Suprapubic skin (tissue), 4 donors: ENCODE measurements at regions not wholly inside any gene's neighbourhood (a gene's known extent, or its start where the extent isn't known, plus 50 kb on each side); places are given as distances from the start of the nearest gene placed in this dataset.

ENCODE experiments used
- POLR2A ChIP-seq, 2 donors: fragments of 450-650 bp; IDR thresholded peaks; one replicate each; pipeline ENCODE4 v1.6.1; 2017; ENCODE audit warnings: antibody characterized with exemption in 2 of 2, mild to moderate bottlenecking in 2 of 2, moderate library complexity in 2 of 2
- POLR2AphosphoS5 ChIP-seq, 3 donors: sonication (generic); formaldehyde crosslinking; IDR thresholded peaks; one replicate each; pipeline ENCODE4 v1.6.1; 2017; ENCODE audit warnings: antibody characterized with exemption in 3 of 3
- TF ChIP-seq, protein P1 (sequence below), 2 donors: fragments of 200-600 bp in 1 of 2; fragments of 450-650 bp in 1 of 2; sonication (generic) in 1 of 2; IDR thresholded peaks; one replicate each; pipeline ENCODE4 v1.5.1; 2016 to 2019; ENCODE audit warnings: antibody characterized with exemption in 2 of 2, mild to moderate bottlenecking in 1 of 2, moderate library complexity in 1 of 2

DNA sequence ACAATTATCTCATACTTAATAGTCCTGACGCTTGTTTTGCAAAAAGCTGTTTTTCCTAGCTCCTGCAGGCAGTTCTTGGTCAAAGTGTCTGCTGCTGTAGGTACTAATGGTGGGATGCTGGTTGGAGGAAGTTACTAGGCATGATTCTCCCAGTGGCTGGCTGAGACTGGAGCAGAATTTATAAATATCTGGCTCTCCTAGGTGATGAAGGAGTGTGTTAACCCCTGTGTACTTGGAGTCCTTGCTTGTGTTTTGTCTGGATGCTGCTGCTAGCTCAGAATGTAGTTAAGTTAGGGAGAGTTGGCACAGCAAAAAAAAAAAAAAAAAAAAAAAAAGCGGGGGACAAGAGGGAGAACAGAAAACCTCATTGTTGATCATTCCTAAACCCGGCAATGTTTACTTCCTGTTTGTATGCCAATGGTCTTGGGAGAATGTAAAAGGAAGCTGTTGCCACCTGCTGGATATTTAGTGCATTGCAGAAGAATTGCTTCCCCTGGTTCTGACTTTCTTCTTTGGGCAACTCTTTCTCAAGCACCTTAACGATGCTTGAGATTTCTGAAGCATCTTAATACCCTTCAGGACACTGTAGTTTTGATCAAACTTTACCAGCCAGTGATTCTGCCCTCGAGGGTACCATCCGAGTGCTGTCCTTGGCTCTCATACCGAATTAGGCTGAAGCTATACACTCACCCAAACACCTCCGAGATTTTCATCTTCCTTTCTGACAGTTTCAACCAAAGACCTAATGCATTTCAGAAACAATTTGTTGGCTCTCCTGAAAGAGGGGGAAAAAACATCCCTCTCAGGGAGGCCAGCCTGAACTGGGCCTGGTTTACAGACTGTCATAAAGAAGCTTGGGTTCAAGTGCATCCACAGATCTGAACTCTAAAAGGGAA lies 71.7 kb upstream of the WWC1 start:
- no peak for TF ChIP-seq POLR2AphosphoS5 (IDR thresholded peaks at IDR 0.05)
- TF ChIP-seq, protein P1, sequence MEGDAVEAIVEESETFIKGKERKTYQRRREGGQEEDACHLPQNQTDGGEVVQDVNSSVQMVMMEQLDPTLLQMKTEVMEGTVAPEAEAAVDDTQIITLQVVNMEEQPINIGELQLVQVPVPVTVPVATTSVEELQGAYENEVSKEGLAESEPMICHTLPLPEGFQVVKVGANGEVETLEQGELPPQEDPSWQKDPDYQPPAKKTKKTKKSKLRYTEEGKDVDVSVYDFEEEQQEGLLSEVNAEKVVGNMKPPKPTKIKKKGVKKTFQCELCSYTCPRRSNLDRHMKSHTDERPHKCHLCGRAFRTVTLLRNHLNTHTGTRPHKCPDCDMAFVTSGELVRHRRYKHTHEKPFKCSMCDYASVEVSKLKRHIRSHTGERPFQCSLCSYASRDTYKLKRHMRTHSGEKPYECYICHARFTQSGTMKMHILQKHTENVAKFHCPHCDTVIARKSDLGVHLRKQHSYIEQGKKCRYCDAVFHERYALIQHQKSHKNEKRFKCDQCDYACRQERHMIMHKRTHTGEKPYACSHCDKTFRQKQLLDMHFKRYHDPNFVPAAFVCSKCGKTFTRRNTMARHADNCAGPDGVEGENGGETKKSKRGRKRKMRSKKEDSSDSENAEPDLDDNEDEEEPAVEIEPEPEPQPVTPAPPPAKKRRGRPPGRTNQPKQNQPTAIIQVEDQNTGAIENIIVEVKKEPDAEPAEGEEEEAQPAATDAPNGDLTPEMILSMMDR (IDR thresholded peaks at IDR 0.05) = peak; percentile 80 to 83
- no peak for TF ChIP-seq POLR2A (IDR thresholded peaks at IDR 0.05)
